Central memory CD4-positive, alpha-beta T cell (primary cell): ENCODE measurements at regions not wholly inside any gene's neighbourhood (a gene's known extent, or its start where the extent isn't known, plus 50 kb on each side); places are given as distances from the start of the nearest gene placed in this dataset.

ENCODE experiments used
- DNase-seq: peaks from one replicate; pipeline ENCODE4 v3.0.0; 2022

DNA sequence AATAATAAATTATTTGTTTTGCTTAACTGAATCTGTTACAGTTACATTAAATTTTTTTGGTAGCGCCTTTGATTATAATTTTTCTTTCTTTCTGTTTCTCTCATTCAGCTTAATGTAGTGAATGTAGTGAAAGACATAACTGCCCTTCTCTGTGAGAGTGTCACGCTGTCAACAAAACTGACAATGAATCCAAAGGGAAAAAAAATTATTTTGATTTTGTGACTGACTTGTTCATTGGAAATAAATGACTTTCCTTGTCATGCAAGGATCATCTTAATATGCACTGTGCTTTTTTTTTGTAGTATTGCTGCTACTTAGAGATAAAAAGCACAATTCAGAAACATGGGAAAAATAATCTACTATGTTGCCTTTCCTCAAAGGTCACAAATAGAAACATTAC, 1196.4 kb downstream of the PCDH17 start:
- DNase-seq = no peak

DNA sequence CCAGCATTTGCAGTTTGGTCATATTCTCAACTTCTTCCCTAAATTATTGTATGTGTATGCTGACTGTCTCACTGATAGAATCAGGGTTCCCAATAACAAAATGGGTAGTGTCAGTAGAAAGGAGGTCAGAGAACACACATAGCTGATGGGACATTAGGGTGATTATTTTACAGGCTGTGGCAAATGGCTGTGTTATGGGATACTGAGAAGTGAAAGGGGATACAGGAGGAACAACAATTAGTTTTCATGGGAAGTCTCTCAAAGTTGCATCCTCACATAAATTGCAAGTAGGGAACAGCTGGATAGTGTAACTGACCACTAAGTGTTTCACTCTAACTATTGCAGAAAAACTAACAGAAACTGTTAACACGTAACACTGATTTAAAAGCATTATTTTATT, 1199.3 kb downstream of the PCDH17 start:
- DNase-seq = no peak

DNA sequence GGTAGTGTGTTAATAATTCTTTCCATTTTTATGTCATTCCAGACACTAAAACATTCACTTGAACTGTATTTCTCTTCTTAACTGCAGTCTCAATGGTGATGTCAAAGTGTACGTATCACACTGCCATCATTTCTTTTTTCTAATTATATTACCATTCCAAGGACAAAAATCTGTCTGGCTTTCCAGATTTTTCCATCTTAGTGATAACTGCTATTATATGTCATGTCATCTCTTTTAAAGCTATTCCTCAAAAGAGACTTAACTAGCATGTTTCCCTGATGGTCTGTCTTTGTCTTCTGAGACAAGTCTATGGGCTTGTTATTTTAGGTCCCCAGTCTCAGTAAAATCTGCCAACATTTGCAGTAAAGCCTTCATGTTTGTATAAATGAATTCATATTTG, 1207.1 kb downstream of the PCDH17 start:
- DNase-seq = no peak

DNA sequence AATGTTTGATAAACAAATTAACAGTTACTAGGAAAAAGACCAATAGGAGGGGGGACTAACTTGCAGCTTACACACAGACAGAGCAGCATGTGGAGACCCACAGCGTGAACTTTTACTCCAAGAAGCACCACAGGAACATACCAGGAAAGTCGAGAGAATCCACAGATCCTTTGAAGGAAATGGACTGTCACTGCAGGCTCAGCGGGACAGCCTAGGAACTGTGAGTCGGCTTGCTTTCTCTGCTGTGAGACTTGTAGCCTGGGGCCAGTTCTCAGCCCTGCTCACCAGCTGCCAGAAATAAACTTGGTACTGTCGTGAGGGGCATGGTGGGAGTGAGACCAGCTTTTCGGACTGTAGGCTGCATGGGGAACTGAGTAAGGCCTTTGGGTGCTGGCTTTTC, 1211.5 kb downstream of the PCDH17 start:
- DNase-seq = no peak

DNA sequence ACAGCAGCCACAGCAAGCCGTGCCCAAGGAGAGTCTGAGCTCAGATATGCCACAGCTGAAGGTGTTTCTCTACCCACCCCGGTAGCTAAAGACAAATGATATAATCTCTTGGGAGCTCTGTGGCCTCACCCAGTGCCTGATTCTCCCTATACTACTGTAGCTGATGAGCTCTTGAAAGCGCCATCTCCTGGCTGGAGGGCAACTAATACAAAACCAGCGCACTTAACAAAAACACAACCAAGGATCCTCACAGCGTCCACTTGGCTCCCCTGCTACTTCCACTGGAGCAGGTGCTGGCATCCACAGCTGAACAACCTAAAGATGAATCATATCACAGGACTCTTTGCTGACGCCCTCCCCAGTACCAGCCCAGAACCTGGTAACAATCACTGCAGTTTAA, 1212.0 kb downstream of the PCDH17 start:
- no peak for DNase-seq

DNA sequence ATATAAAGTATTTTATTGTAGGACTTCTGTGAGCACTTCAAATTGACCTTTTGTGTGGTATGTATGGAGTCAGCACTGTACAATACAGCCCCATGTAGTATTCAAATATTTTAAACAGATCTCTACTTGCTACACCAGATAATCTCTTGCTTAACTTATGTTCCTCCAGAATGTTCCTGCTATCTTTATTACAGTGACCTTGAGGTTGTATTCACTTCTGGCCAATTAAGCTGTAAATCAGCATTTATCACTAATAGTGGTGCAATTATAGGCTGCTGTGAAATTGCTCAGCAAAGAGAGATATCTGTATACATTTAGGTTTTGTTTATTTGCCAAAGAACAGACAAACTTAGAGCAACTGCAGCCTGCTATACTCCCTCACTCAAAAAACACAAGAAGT, 1218.6 kb downstream of the PCDH17 start:
- no peak for DNase-seq

DNA sequence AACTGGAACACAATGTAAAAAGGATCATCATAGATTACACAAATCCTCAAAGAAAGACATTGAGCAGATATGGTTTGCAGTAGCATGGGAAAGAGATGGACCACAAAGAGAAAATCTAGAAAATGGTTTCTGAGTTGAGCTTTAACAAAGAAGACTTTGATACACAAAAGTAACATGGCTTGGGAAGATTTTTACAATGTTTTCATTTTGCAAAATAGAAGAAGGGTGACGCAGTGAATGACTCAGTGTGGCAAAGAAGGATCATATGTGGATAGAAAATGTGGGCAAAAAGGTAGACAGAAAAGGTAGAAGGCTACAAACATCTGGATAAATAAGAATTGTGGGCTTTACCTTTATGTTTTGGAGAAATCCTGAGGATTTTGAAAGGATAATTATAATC, 1220.5 kb downstream of the PCDH17 start:
- no peak for DNase-seq

DNA sequence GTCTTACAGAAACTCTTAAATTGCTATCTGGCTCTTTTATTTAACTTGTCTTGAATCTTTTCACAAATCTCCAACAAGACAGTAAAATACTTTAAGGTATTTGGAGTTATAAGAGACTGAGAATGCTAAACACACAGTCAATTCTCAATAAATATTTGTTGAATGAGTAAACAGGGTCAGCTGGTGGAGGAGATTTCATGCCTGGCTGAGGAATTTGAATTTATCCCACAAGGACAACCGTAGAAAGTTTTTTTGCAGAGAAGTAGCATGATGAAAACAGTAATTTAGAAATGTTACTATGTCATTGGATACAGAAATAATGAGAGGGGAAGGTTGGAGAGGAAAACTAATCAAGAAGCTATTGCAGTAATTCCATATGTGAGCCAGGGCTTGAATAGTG, 1223.7 kb downstream of the PCDH17 start:
- DNase-seq = no peak

DNA sequence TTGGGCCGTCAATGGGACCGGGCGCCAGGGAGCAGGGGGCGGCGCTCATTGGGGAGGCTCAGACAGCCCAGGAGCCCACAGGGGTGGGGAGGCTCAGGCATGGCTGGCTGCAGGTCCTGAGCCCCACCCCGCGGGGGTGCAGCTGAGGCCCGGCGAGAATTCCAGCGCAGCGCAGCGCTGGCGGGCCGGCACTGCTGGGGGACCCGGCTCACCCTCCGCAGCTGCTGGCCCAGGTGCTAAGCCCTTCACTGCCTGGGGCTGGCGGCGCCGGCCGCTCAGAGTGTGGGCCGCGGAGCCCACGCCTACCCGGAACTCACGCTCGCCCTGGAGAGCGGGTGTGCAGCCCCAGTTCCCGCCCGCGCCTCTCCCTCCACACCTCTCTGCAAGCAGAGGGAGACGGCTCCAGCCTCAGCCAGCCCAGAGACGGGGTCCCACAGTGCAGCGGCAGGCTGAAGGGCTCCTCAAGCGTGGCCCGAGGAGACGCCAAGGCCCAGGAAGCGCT, 1227.4 kb downstream of the PCDH17 start:
- no peak for DNase-seq

DNA sequence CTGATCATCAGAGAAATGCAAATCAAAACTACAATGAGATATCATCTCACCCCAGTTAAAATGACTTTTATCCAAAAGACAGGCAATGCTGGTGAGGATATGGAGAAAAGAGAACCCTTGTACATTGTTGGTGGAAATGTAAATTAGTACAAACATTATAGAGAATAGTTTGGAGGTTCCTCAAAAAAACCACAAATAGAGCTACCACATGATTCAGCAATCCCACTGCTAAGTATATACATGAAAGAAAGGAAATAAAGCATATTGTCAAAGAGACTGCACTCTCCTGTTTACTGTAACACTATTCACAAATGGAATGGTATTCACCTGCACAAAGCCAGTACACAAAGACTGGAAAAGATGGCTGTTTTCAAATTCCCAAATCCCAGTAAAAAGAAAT, 1233.7 kb downstream of the PCDH17 start:
- no peak for DNase-seq

DNA sequence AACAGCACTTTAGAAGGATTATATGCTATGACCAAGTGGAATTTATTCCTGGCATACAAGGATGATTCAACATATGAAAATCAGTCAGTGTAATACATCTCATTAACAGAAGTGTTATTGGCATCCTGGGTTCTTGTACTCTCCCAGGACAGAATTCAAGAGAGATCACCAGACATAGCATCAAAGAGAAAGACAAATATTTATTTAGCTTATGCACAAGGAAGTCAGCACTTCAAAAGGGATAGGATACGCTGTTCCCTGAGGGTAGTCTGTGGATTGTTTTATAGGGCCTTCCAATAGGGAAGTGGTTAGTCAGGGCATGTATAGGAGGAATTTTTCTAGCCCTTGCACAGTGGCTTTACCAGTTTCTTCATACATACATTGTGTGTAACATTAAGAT, 1238.0 kb downstream of the PCDH17 start:
- DNase-seq = no peak

DNA sequence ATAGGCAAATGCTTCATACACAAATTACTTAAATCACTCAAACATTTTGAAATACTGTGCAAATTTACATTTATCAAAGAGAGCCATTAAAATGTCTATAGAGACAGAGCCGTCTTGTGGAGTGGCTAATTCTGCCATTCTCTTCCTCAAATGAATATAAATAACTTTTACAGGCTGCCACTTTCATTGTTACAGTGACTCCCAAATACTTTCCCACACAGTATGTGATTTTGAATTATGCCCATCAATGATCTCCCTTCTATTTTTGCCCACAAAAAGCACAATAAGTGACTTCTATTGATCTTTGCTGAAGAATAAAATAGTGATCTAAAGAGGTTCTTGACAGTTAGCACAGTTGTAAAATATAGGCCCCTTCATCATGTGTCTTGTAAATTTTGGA, 1244.9 kb downstream of the PCDH17 start:
- DNase-seq = no peak

DNA sequence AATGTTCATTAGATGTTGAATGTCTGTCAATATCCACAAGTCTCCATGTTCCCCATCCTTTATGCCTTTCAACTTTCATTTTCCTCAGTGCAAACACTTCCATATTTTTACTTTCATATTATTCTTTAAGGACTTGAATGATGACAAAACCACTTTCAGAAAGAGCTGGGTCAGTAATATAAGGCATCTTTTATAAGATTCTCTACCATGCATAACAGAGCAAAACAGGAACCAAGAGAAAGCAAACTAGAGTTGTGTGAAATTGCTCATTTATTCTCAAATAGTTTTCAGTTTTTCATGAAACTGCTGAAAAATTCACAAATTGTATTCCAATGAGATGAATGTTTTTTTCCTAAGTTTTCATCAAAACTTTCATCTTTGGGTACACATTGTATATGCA, 1247.6 kb downstream of the PCDH17 start:
- no peak for DNase-seq

DNA sequence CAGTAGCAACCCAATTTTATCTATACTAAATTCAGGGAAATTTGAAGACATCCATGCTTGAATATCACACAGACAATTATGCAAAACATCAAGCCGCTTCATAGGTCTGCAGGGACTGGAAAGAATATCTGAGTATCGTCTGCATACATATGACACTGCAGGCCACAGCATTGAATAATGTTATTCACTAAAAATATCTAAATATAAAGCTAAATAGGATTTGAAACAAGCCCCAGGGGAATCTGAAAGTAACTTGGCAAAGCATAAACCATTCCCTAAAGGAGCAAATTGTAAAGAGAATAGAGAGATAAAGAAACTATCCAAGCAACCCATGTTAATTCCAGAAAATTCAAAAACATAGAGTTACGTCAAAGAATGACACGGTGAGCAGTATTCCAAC, 1251.0 kb downstream of the PCDH17 start:
- no peak for DNase-seq

DNA sequence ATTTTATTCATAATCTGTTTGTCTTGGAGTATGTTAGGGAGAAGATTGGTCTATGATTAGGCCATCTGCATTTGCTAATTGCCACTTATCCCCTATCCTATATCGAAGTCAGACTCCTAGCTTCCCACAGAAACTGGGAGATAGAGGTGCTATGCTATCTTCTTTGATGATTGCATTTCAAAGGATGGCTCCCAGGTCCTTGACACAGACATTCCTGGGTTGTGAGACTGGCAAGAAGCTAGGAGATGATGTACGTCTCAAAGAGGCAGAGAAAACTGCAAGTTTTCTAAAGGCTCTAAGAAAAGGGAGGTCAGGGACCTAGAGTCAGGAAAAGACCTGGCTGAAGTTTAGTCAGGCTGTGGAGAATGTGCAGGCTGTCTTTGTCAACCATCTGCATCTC, 1251.9 kb downstream of the PCDH17 start:
- no peak for DNase-seq

DNA sequence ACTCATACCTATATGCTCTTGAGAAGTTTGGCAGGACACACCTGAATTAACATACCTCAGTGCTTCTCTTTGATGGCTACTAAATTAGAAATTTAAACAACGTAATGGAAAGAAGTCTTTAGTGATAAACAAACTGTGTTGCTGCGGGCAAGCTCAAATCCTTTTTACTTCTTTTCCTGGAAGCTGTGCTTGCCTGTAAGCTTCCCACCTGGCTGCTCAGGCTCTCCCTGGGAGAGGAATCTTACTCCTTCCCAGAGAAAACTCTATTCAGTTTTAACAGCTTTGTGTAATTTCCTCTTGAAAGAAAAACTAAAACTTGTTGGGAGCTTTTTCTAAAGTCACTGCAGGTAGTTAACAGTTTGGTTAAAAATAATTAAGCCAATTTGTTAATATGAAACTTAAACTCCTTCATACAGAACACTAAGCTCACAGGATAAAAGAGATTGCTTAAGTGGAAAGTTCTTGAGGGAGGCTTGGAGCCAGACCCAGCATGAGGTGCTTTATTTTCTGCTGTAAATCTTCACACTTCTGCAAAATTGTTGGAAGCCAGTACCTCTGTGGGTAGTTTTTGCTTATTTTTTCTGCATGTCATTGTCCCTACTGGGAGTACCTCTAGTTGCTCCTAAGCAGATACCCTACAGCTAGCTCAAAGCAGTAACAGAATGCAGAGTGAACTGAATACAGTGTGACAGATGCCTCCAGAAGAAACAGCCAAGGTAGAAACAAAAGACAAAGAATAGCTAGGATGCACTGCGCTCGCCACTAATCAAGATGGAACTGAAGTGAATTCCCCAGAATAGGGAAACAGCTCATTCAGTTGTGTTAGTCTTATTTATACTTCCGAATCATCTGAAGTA, 1253.0 kb downstream of the PCDH17 start:
- no peak for DNase-seq

DNA sequence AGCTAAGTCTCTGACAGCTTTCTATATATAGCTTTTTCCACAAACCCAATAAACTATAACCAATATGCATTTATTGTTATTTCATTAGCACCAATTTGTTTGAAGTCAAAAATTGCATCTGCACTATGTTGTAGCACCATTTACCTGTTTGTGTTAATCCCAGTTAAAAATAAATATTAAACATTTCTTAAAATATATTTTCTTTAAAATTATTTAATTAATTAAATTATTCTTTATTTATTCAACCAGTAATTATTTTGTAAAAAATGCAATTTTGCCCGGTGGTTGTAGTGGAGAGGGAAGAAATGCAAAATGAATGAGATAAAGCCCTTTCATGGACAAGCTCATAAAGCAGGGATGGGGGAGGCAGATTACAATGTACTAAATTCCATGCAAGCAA, 1257.9 kb downstream of the PCDH17 start:
- no peak for DNase-seq

DNA sequence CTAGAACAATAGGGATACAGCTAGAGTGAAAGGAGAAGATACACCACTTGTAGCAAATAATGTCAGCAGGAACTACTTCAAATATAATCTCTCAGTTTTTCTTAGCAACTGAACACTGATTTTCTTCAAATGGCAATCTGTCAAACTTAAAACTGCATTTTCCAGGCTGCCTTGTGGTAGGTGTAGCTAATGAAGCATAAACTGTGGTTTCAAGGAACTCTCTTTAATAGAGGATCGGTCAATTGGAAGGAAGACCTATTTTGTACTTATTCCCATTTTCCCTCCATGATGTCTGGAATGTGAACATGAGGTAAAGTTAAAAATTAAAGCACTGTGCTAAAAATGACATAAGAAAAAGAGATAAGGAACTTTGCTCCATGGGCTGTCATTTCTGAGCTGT, 1261.9 kb downstream of the PCDH17 start:
- DNase-seq = no peak

DNA sequence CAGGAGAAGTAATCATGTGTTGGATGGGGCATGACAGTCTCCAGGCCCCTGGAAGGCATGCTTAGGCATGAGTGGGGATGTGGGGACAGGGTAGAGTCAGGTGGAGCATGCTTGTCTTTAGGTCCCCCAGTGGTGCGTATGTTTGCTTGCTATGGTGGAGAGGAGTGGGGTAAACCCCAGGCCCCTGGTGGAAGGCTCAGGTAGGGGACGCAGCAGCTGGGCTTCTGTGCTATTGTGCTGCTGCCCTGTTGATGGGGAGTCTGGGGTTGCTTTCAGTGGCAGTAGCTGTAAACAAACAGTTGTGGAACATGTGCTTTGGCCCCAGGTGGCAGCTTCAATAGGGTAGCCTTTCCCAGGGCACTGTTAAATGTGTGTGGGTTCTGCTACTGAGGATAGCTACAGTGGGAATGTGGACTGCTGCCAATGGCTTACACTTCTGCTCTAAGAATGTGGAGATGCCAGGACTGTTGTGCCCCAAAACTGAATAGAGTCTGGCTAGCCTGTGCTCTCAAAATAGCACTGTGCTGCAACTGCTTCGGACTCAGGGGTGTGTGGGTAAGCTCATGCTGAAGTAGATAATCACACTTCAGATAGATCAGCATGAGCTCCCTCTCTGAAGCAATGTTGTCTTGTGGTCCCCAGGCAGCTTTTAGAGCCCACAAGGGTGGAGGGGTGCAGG, 1257.3 kb downstream of the DIAPH3 start:
- no peak for DNase-seq

DNA sequence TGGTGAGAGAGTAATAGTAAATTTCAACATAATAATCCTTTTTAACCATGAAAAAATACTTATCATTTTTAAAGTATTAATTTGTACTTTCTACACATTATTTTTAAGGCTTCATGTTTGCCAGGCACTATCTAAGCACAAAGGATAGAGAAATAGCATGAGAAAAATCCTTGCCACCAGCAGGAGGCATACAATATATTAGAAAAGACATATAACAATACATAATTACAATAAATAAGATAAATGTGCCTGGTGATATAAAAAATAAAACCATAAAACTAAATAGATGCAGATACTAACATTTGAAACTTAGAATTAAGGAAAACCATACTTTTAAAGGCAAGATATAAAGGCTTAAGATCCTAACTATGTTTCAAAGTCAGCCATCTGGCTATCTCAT, 1256.4 kb downstream of the DIAPH3 start:
- DNase-seq = no peak

DNA sequence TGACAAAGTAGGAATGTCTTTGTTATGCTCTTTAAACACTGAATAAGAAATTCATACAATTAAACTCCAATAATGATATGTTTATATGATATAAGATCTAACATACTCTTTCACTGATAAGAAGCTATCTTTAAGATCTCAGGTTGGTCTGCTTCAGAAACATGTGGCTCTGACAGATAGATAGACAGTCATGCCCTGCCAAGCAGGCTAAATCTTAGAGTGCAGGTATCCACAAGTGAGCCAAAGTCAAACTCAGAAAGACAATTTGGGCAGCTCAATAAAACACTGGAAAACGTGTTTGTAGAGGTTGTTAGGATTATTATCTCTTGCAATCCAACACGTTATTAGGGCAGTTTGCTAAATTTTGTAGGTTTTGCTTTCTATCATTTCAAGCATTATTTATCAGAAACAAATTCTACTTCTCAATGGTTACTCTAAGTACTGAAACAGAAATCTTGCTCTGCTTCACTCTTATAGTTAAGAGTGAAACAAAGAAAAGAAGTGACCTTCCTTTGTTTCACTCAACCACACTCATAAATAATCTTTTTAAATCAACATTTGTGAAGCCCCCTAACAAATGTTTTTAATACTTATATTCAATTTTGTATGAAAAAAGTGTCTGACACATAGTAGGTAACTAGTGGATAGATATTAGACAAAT, 1255.6 kb downstream of the DIAPH3 start:
- no peak for DNase-seq

DNA sequence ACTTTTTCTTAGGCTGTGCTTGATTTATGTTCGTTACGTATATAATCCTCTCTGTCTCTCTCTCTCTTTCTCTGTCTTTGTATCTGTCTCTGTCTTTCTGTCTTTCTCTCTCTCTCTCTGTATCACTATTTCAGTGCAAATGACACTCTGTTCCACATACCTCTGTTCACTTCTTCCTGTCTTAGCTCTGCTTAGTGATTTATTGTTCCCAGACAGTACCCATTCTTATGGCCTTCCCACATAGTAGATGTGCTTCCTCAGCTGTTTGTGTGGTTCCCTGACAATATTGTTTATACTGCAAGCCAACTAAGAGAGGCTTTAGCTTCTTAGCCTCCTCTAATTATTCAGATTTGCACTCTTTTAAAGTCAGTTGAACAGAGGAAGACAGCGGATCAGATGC, 1244.2 kb downstream of the DIAPH3 start:
- DNase-seq = no peak

DNA sequence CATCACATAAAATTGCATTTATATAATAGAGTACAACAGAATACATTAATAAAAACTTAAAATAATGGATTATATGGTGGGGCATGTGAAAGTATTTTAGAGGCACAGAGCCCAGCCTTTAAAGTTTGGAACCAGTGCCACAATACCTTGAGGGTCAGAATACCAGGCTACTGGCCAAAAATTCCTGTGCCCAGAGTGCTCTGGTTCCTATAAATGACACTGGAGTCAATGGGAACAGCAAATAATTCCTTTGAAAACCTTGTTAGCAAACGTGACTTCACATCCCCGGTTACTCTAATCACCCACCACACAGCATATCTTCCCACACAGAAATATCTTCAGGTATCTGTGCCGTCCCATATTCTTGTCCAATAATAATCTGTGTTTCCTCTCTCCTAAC, 1242.6 kb downstream of the DIAPH3 start:
- DNase-seq = no peak

DNA sequence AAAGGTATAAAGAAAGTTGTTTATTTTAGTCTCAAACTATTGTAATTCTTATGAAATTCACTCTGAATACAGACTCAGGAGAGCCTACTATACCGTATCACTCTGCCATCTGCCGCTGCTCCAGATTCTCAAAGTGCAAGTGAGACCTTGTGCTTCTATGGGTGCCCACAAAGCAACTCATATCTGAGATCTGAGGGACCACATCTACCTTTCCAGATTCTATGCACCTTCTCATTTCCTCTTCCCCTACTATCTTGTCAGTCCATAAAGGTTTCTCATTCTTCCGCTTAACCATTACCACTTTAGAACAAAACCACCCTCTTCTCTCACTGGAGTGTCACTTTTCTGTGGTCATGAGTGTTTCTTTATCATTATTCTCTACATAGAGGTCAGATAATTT, 1236.9 kb downstream of the DIAPH3 start:
- DNase-seq = no peak
